ENCODE measurements at regions not wholly inside any gene's neighbourhood (a gene's known extent, or its start where the extent isn't known, plus 50 kb on each side); places are given as distances from the start of the nearest gene placed in this dataset.

DNA sequence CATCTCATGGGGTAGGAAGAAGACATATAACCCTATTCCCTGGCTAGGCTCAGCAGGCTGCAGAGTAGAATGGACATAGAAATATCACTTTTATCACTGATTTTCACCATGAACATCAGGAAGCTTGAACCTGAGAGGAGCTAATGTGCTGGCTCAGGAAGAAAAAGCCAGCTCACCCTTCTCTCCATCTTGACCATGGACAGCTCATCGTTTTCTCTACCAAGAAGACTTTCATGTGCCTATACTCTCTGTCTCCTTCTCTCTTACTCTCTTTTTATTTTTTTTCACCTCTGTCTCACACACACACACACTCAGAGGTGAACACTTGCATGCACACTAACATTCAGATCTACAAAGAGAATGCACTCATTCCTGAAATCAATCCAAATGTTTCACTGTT lies 372.8 kb upstream of the CNTNAP5 start:
- ChIA-PET CTCF (no interaction called here), POLR2A (no interaction called here)
- Histone ChIP-seq H3K4me2 (no peak overlapping the region), H3K4me3 (no peak overlapping the region), H3K9me3 (no peaks in the 10 kb centered on the region), H3K27ac (no peak overlapping the region), H3K4me1 (no peaks in the 10 kb centered on the region)
- WGBS (ENCODE audit: missing lambda C conversion rate) = 0% methylated on average over 1 of the region's 1 CpG
- no peak for DNase-seq (ENCODE audit: low read depth in 1 of 2, low spot score in 1 of 2)
- ATAC-seq = no peak
- FAIRE-seq = no peak
- TF ChIP-seq, protein P1, sequence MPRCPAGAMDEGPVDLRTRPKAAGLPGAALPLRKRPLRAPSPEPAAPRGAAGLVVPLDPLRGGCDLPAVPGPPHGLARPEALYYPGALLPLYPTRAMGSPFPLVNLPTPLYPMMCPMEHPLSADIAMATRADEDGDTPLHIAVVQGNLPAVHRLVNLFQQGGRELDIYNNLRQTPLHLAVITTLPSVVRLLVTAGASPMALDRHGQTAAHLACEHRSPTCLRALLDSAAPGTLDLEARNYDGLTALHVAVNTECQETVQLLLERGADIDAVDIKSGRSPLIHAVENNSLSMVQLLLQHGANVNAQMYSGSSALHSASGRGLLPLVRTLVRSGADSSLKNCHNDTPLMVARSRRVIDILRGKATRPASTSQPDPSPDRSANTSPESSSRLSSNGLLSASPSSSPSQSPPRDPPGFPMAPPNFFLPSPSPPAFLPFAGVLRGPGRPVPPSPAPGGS (IDR thresholded peaks at IDR 0.05) = no peak
- TF ChIP-seq CBX2 (IDR thresholded peaks at IDR 0.05; ENCODE audit: borderline replicate concordance, low read depth) = no peak
- no peak for TF ChIP-seq EP300 (IDR thresholded peaks at IDR 0.05)
- TF ChIP-seq HDAC2 (IDR thresholded peaks at IDR 0.05) = no peak
- TF ChIP-seq NFE2L2 (conservative IDR thresholded peaks at IDR 0.05; ENCODE audit: low read length) = no peak

DNA sequence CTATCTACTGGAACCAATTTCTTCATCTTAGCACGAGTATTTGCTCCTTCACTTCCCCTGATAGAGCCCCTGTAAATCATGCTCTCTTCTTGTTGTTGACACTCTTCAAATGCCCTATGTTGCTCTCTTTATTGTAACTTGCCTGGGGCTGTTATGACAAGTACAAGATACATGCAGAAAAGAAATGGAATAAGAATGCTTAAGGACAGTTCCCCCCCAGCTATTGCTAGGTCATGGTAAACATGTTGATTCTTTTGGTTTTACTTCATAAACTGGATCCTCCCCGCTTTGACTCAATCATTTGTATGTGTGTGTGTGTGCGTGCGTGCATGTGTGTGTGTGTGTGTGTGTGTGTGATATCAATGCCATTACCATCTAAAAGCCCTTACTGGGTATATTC lies 368.5 kb upstream of the CNTNAP5 start:
- H3K4me2 ChIP-seq = no peak overlapping the region
- TF ChIP-seq HOXB13 (CRISPR knock-in tag; IDR thresholded peaks at IDR 0.05; ENCODE audit: low read depth) = no peak
- no peak for TF ChIP-seq FOXS1 (CRISPR knock-in tag; IDR thresholded peaks at IDR 0.05)
- TF ChIP-seq, protein P2, sequence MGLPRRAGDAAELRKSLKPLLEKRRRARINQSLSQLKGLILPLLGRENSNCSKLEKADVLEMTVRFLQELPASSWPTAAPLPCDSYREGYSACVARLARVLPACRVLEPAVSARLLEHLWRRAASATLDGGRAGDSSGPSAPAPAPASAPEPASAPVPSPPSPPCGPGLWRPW (IDR thresholded peaks at IDR 0.05) = no peak
- no peak for TF ChIP-seq HEYL (CRISPR knock-in tag; IDR thresholded peaks at IDR 0.05)
- TF ChIP-seq CHD2 (IDR thresholded peaks at IDR 0.05; ENCODE audit: low read length, partially characterized antibody) = no peak
- no peak for TF ChIP-seq MYC (IDR thresholded peaks at IDR 0.05; ENCODE audit: borderline replicate concordance, low read length)
- TF ChIP-seq SMC3 (IDR thresholded peaks at IDR 0.05) = no peak
- TF ChIP-seq, protein P3, sequence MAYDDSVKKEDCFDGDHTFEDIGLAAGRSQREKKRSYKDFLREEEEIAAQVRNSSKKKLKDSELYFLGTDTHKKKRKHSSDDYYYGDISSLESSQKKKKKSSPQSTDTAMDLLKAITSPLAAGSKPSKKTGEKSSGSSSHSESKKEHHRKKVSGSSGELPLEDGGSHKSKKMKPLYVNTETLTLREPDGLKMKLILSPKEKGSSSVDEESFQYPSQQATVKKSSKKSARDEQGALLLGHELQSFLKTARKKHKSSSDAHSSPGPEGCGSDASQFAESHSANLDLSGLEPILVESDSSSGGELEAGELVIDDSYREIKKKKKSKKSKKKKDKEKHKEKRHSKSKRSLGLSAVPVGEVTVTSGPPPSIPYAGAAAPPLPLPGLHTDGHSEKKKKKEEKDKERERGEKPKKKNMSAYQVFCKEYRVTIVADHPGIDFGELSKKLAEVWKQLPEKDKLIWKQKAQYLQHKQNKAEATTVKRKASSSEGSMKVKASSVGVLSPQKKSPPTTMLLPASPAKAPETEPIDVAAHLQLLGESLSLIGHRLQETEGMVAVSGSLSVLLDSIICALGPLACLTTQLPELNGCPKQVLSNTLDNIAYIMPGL (CRISPR knock-in tag; IDR thresholded peaks at IDR 0.05; ENCODE audit: borderline replicate concordance) = no peak
- no peak for TF ChIP-seq NFE2L2 (conservative IDR thresholded peaks at IDR 0.05; ENCODE audit: low read length)
- no peak for TF ChIP-seq RFX5 (IDR thresholded peaks at IDR 0.05)
- TF ChIP-seq CBX2 (IDR thresholded peaks at IDR 0.05; ENCODE audit: borderline replicate concordance, low read depth) = no peak
- TF ChIP-seq MAFK (IDR thresholded peaks at IDR 0.05; ENCODE audit: partially characterized antibody) = no peak
- TF ChIP-seq GATA3 (IDR thresholded peaks at IDR 0.05; ENCODE audit: borderline replicate concordance) = no peak
- TF ChIP-seq BHLHE40 (IDR thresholded peaks at IDR 0.05; ENCODE audit: low read depth, low read length) = no peak
- TF ChIP-seq NPAS2 (CRISPR knock-in tag; IDR thresholded peaks at IDR 0.05; ENCODE audit: borderline replicate concordance) = no peak
- CTCF ChIA-PET = no interaction called here
- no peak for ATAC-seq
- FAIRE-seq = no peak
- H3K27ac ChIP-seq = no peak overlapping the region
- H3K9me3 ChIP-seq = no peaks in the 10 kb centered on the region
- H3K4me1 ChIP-seq = no peaks in the 10 kb centered on the region
- 11% methylated on average over 4 of the region's 4 CpGs for WGBS (ENCODE audit: missing lambda C conversion rate)
- POLR2A ChIA-PET = no interaction called here
- DNase-seq (ENCODE audit: low read depth in 1 of 2, low spot score in 1 of 2) = no peak
- H3K4me3 ChIP-seq = no peak overlapping the region

DNA sequence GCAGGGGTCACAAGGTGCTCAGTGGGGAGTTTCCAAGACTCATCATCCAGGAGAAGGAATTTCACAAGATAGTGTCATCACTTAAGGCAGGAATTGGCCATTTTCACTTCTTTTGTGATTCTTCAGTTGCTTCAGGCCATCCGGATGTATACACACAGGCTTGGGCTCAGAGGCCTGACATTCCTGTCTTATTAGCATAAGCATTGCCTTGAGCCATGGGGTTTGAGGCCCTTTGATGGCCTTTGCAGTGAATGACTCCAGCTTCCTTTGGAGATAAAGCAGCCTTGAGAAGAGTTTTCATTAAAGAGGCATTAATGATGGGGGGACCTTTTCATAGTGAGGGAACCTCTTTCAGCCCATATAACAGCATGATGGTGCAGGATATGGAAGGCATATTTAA lies 366.0 kb upstream of the CNTNAP5 start:
- Histone ChIP-seq H3K4me3 (no peak overlapping the region), H3K27ac (no peak overlapping the region), H3K4me2 (no peak overlapping the region), H3K9me3 (no peaks in the 10 kb centered on the region), H3K4me1 (no peaks in the 10 kb centered on the region)
- ChIA-PET CTCF (no interaction called here), POLR2A (no interaction called here)
- no peak for DNase-seq (ENCODE audit: low read depth in 1 of 2, low spot score in 1 of 2)
- no peak for TF ChIP-seq HOXB5 (CRISPR knock-in tag; IDR thresholded peaks at IDR 0.05)
- TF ChIP-seq, protein P4, sequence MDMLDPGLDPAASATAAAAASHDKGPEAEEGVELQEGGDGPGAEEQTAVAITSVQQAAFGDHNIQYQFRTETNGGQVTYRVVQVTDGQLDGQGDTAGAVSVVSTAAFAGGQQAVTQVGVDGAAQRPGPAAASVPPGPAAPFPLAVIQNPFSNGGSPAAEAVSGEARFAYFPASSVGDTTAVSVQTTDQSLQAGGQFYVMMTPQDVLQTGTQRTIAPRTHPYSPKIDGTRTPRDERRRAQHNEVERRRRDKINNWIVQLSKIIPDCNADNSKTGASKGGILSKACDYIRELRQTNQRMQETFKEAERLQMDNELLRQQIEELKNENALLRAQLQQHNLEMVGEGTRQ (IDR thresholded peaks at IDR 0.05) = no peak
- TF ChIP-seq EP300 (IDR thresholded peaks at IDR 0.05) = no peak
- TF ChIP-seq, protein P5, sequence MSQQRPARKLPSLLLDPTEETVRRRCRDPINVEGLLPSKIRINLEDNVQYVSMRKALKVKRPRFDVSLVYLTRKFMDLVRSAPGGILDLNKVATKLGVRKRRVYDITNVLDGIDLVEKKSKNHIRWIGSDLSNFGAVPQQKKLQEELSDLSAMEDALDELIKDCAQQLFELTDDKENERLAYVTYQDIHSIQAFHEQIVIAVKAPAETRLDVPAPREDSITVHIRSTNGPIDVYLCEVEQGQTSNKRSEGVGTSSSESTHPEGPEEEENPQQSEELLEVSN (IDR thresholded peaks at IDR 0.05; ENCODE audit: borderline replicate concordance, low read depth) = no peak
- TF ChIP-seq ZNF302 (CRISPR knock-in tag; IDR thresholded peaks at IDR 0.05) = no peak
- no peak for TF ChIP-seq CBX2 (IDR thresholded peaks at IDR 0.05; ENCODE audit: borderline replicate concordance, low read depth)
- TF ChIP-seq RARB (CRISPR knock-in tag; IDR thresholded peaks at IDR 0.05) = no peak
- TF ChIP-seq JUN (IDR thresholded peaks at IDR 0.05) = no peak
- TF ChIP-seq TP53 (CRISPR knock-in tag; IDR thresholded peaks at IDR 0.05) = no peak
- no peak for TF ChIP-seq HOXB13 (CRISPR knock-in tag; IDR thresholded peaks at IDR 0.05; ENCODE audit: low read depth)
- ATAC-seq = no peak
- WGBS (ENCODE audit: missing lambda C conversion rate) = 29% methylated on average over 1 of the region's 1 CpG
- no peak for FAIRE-seq
